HG03457 (cell line): ENCODE measurements at regions not wholly inside any gene's neighbourhood (a gene's known extent, or its start where the extent isn't known, plus 50 kb on each side); places are given as distances from the start of the nearest gene placed in this dataset.

Experiments
- ATAC-seq: cut with Tn5 transposase; IDR thresholded peaks from one replicate; pipeline ENCODE4 v1.9.1; 2021; ENCODE audit warnings: moderate number of reproducible peaks; ENCODE audit not compliant: unreplicated experiment

- no peak for ATAC-seq
These were observed 250.4 kb upstream of the SORL1-AS1 start for GRCh38 chr11:121703201-121703600.

DNA sequence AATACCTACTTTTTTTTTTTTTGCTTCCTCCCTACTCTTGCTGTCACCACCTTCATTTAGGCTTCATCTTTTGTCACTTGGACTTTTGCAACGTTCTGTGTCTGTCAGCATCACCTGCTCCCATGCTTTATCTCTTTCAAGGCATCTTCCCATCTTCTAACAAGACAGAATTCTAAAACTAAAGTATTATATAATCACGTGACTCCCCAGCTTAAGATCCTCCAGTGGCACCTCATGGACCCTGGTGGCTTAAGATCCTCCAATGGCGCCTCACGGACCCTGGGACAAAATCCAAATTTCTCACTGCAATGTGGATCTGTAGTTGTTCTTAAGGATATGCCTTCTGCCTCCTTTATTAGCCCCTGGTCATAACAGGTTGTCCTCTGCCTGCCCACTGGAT, 248.2 kb upstream of the SORL1-AS1 start:
- ATAC-seq: no peak

DNA sequence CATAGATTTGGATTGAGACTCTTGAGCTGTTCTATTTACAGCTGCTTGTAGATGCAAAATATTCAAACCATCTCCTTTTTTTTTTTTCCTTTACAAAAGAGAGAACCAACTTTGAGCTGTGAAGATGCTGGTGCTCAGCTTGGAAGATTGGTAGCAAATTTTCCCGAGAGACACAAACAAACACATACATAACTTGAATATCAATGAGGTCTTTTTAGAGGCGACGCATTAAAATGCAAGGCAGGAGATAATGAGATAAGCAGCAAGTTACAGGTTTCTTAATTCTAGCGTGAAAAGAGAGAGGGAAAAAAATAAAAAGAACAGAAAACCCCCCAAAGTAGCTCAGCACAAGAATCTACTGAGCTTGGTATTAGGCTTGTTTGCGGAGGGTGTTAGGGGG, 247.0 kb upstream of the SORL1-AS1 start:
- ATAC-seq: no peak

GRCh38 chr11:121696931-121697670, 244.3 kb upstream of the SORL1-AS1 start:
- no peak for ATAC-seq

DNA sequence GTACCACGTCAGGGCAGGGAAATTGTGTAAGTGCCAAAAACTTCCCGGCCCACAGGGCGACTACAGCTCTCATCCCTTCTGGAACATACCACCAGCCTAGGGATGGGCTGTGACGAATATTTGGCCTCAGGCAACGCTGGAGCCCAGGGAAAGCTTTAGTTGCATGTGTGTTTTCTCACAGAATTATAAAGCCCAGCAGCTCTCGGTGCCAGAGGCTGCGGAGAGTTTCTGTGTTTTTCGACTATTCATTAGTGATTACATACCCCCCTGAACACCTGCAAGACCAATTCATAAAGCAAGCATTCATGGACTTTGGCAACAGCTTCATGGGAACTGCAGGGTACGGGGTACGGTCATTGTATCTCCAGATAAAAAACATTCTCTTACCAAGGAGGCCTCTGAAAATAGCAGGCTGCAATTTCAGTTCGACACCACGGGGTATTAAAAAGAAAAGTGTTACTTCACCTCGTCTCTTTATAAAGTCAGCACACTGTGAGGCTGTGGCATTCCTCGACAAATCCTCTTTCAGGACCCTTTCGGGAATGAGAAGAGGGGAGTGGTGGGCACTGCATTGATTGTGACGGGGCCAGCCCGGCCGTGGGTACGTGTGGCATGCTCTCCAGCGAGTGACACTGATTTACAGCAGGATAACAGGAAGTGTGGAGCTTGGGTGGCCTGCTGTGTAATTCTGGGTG, 243.6 kb upstream of the SORL1-AS1 start:
- ATAC-seq: no peak

DNA sequence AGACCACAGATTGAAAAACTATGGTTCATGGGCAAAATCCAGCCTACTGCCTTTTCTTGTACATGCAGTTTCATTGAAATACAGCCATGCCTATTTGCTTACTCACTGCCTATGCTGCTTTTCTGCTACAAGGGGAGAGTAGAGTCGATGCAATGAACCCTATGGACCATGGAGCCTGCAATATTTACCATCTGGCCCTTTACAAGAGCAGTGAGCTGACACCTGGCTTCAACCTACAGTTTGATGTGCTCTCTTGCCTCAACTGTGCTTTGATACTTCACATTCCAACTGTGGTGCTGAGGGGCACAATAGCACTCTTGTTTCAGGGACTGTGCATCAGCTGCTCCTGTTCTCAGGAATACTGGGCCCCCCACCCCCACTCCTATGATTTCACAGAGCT, 239.5 kb upstream of the SORL1-AS1 start:
- no peak for ATAC-seq

DNA sequence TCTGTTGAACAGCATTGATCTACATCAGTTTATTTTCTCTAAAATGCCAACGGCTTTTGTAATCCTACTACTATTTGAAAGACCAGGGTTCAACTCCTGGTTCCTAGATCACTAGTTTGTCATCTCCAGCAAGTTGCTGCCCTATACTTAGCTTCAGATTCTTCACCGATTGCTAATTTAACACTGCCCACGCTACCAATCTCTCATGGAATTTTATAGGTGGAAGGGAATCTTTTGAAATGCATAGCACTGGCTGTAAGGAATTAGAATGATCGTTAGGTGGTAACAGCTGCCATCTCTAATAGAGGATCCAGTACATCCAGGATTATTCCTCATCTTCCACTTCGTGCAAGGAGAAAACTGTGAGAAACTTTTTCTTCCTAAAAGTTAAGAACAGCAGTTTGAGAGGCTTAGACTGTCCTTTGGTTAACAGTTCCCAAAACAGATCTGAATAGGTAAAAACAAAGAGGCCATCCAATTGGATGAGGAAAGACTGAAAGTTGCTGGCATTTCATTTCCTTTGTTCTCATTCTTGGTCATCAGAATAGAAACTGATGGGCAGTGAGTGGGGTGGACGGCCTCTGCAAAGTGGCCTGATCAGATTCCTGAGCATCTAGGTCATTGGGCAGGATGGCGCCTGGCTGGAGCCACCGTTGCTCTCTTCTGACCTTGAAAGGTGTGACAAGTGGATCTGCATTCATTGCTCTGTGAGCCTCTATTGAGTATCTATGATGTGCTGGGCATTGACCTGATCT, 236.3 kb upstream of the SORL1-AS1 start:
- ATAC-seq: no peak

DNA sequence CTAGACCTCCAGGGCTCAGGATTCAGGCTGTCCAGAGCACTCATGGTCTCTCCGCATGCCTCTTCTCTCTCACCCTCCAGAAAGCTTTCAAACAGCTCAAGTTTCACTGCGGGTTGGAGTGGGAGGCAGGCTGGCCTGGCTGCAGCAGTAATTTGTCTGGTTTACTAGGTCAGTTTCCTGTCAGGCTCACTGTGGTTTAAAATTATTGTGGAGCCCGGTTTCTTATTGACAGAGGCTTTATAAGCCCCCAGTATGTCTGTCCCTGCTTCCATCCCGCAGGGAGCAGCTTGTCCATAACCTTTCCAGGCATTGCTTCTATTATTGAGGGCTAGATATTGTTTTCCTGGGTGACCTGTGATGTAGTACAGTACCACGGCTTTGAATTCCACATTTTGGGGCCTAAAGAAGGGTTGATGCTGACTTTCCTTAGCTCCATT, 235.3 kb upstream of the SORL1-AS1 start:
- no peak for ATAC-seq

DNA sequence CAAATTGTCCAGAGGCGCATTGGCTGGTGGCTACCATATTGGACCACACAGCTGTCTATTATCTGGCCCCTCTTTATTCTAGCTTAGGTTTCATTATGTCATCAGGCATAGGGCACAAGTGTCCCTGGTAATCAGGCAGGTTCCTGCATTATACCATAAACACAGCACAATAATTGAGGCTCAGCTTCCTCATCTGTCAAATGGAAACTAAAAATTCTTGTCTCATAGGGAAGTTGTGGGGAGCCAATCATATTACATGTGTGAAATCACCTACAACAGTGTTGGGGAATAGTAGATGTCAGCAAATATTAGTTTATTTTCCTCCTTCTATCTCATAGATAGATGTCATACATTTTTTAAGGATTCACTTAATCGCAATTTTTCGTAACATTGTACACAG, 231.0 kb upstream of the SORL1-AS1 start:
- no peak for ATAC-seq
